ENCODE measurements at regions not wholly inside any gene's neighbourhood (a gene's known extent, or its start where the extent isn't known, plus 50 kb on each side); places are given as distances from the start of the nearest gene placed in this dataset.

DNA sequence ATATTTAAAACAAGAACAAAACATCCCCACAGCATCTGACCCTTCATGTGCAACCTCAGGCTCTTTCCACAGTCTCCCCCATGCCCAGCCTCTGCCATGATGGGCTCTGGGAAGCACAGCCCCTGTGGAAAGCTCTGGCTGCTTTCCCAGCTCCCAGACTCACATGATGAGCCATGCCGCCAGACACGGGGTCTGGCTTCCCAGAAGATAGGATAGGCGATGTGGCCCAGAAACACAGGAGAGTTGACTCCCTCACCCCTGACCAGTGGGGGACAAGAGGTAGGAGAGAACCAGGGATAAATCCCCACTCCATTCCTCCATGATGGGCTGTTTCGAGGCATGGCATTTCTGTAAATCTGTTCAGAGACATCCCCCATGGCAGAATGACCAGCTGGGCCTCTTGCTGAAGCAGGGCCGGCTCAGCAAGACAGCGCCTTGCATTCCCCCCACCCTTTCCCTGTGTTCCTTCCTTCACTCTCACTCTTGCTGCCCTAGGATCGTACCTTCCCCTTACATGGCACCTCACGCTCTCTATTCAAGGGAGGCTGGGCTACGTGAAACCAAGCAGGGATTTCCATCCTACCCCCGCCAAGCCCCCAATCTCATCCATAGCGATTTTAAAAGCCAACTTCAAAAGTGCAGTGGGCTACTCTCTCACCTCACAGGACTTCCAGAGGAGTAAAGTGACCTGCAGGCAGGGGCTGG, 192.4 kb downstream of the ABHD5 start:
- no peak overlapping the region for H2AFZ ChIP-seq (ENCODE audit: insufficient read depth, low read depth, low read length, poor library complexity, severe bottlenecking)
- H3K36me3 ChIP-seq (replicated peaks in 1 of 2; ENCODE audit: control extremely low read depth in 1 of 2, control insufficient read depth in 1 of 2, extremely low read depth in 1 of 2, insufficient read depth in 2 of 2, low read length in 1 of 2), result no peaks in the 10 kb centered on the region
- intact Hi-C loops (cut with micrococcal nuclease), result no loop called here
- H3K79me2 ChIP-seq (ENCODE audit: control insufficient read depth, insufficient read depth, low read length), result no peaks in the 10 kb centered on the region
- no peaks in the 10 kb centered on the region for H3K4me1 Mint-ChIP-seq
- no peak for TF ChIP-seq EZH2 (IDR thresholded peaks at IDR 0.05; ENCODE audit: borderline replicate concordance, insufficient read depth, low read depth, low read length, poor library complexity, severe bottlenecking)
- TF ChIP-seq, protein P1, sequence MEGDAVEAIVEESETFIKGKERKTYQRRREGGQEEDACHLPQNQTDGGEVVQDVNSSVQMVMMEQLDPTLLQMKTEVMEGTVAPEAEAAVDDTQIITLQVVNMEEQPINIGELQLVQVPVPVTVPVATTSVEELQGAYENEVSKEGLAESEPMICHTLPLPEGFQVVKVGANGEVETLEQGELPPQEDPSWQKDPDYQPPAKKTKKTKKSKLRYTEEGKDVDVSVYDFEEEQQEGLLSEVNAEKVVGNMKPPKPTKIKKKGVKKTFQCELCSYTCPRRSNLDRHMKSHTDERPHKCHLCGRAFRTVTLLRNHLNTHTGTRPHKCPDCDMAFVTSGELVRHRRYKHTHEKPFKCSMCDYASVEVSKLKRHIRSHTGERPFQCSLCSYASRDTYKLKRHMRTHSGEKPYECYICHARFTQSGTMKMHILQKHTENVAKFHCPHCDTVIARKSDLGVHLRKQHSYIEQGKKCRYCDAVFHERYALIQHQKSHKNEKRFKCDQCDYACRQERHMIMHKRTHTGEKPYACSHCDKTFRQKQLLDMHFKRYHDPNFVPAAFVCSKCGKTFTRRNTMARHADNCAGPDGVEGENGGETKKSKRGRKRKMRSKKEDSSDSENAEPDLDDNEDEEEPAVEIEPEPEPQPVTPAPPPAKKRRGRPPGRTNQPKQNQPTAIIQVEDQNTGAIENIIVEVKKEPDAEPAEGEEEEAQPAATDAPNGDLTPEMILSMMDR (IDR thresholded peaks at IDR 0.05), result no peak
- H3K27ac Mint-ChIP-seq, result no peak overlapping the region
- H3K9ac ChIP-seq (ENCODE audit: low read length), result no peak overlapping the region
- ChIA-PET CTCF (interaction anchor here (1.3 kb wide), 1 partner anchor 316 kb away, joined by 5 read pairs; no protein-coding TSS in a partner anchor), POLR2A (no interaction called here)
- no peak overlapping the region for H3K4me2 ChIP-seq (replicated peaks; ENCODE audit: low read depth, low read length, poor library complexity, severe bottlenecking)
- H3K4me3 ChIP-seq (ENCODE audit: control extremely low read depth in 1 of 5, extremely low read depth in 1 of 5, insufficient read depth in 1 of 5, low read depth in 2 of 5, low read length in 4 of 5), result no peak overlapping the region
- H3K27ac ChIP-seq (ENCODE audit: low read length in 2 of 2), result no peak overlapping the region
- H3K4me3 Mint-ChIP-seq, result no peak overlapping the region
- H3K27me3 ChIP-seq (replicated peaks in 1 of 4; ENCODE audit: control extremely low read depth in 1 of 4, control insufficient read depth in 3 of 4, insufficient read depth in 4 of 4, low read length in 3 of 4), result no peaks in the 10 kb centered on the region
- no peak for DNase-seq
- H3K9me3 Mint-ChIP-seq (ENCODE audit: insufficient read depth), result no peaks in the 10 kb centered on the region
- H3K9me3 ChIP-seq (ENCODE audit: control extremely low read depth in 1 of 3, control insufficient read depth in 2 of 3, insufficient read depth in 1 of 3, low read length in 2 of 3), result no peaks in the 10 kb centered on the region
- H4K20me1 ChIP-seq (ENCODE audit: control insufficient read depth, insufficient read depth, low read length, poor library complexity, severe bottlenecking), result no peaks in the 10 kb centered on the region
- H3K4me1 ChIP-seq (ENCODE audit: control insufficient read depth in 2 of 2, insufficient read depth in 2 of 2, low read length in 2 of 2), result no peaks in the 10 kb centered on the region
- 99% methylated on average over 6 of the region's 11 CpGs for WGBS (ENCODE audit: insufficient coverage)
- peaks cover 3% of the 10 kb centered on the region for H3K27me3 Mint-ChIP-seq
- no peak for ATAC-seq (ENCODE audit: low read depth)

DNA sequence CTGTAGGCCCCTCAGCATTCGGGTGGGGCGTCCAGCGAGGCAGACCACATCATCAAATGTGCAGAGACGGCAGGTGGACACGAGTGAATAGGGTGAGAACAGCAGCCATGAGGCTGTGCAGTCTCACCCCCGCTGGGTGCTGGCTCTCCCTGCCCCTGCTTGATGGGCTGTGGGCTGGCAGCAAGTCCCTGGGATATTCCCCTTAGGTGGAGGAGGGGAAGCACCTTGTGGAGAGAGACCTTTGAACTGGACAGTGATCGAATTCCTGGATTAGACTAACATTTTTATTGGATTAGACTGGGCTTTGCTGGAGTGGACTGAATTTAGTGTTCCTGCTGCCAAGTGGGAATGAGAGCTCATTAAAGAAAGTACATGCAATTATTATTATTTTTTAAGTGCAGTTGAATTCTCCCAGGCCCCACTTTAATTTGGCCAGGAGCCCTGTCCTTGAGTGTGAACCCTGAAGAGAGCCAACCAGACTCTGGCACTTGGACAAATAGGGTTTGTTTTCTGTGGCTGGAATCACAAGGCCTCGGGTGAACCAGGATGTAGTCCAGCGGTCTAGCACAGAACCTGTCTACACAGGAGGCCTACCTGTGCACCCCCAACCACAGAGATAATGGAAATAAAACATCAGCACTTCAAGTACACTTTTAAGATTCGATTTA, 193.1 kb downstream of the ABHD5 start:
- peaks cover 1% of the 10 kb centered on the region for H3K27me3 Mint-ChIP-seq

More for the DNA sequence above, 193.1 kb downstream of the ABHD5 start:
- H3K27ac Mint-ChIP-seq, result no peak overlapping the region
- H3K9me3 Mint-ChIP-seq (ENCODE audit: insufficient read depth), result no peaks in the 10 kb centered on the region
- 96% methylated on average over 7 of the region's 10 CpGs for WGBS (ENCODE audit: insufficient coverage)
- Histone ChIP-seq H3K4me2 (replicated peaks; ENCODE audit: low read depth, low read length, poor library complexity, severe bottlenecking) (no peak overlapping the region), H4K20me1 (ENCODE audit: control insufficient read depth, insufficient read depth, low read length, poor library complexity, severe bottlenecking) (no peaks in the 10 kb centered on the region), H3K36me3 (replicated peaks in 1 of 2; ENCODE audit: control extremely low read depth in 1 of 2, control insufficient read depth in 1 of 2, extremely low read depth in 1 of 2, insufficient read depth in 2 of 2, low read length in 1 of 2) (no peaks in the 10 kb centered on the region), H3K27ac (ENCODE audit: low read length in 2 of 2) (no peak overlapping the region), H3K4me1 (ENCODE audit: control insufficient read depth in 2 of 2, insufficient read depth in 2 of 2, low read length in 2 of 2) (no peaks in the 10 kb centered on the region), H2AFZ (ENCODE audit: insufficient read depth, low read depth, low read length, poor library complexity, severe bottlenecking) (no peak overlapping the region), H3K9ac (ENCODE audit: low read length) (no peak overlapping the region), H3K4me3 (ENCODE audit: control extremely low read depth in 1 of 5, extremely low read depth in 1 of 5, insufficient read depth in 1 of 5, low read depth in 2 of 5, low read length in 4 of 5) (no peak overlapping the region), H3K79me2 (ENCODE audit: control insufficient read depth, insufficient read depth, low read length) (no peaks in the 10 kb centered on the region), H3K27me3 (replicated peaks in 1 of 4; ENCODE audit: control extremely low read depth in 1 of 4, control insufficient read depth in 3 of 4, insufficient read depth in 4 of 4, low read length in 3 of 4) (no peaks in the 10 kb centered on the region), H3K9me3 (ENCODE audit: control extremely low read depth in 1 of 3, control insufficient read depth in 2 of 3, insufficient read depth in 1 of 3, low read length in 2 of 3) (no peaks in the 10 kb centered on the region)
- ATAC-seq (ENCODE audit: low read depth) (no peak), DNase-seq (no peak)
- no peak for TF ChIP-seq EZH2 (IDR thresholded peaks at IDR 0.05; ENCODE audit: borderline replicate concordance, insufficient read depth, low read depth, low read length, poor library complexity, severe bottlenecking)
- TF ChIP-seq, protein P1 (IDR thresholded peaks at IDR 0.05), result no peak
- intact Hi-C loops (cut with micrococcal nuclease), result no loop called here
- H3K4me3 Mint-ChIP-seq, result no peak overlapping the region
- ChIA-PET CTCF (no interaction called here), POLR2A (no interaction called here)
- no peaks in the 10 kb centered on the region for H3K4me1 Mint-ChIP-seq
